ENCODE measurements at regions not wholly inside any gene's neighbourhood (a gene's known extent, or its start where the extent isn't known, plus 50 kb on each side); places are given as distances from the start of the nearest gene placed in this dataset.

GRCh38 chr7:3196629-3197400 is 104.2 kb upstream of the SDK1 start:
- no peak for ATAC-seq (ENCODE audit: low read depth)
- no peaks in the 10 kb centered on the region for H3K36me3 Mint-ChIP-seq
- no peak overlapping the region for H3K4me3 Mint-ChIP-seq
- peaks cover 3% of the 10 kb centered on the region for H3K4me1 Mint-ChIP-seq
- peaks cover 7% of the 10 kb centered on the region for H3K27me3 Mint-ChIP-seq
- no peak overlapping the region for H3K27ac Mint-ChIP-seq
- no peak for DNase-seq
- POLR2A ChIA-PET = no interaction called here
- no peaks in the 10 kb centered on the region for H3K9me3 Mint-ChIP-seq

- no peak for ATAC-seq (ENCODE audit: low read depth)
- no peaks in the 10 kb centered on the region for H3K36me3 Mint-ChIP-seq
- POLR2A ChIA-PET = interaction anchor here (0.7 kb wide), 1 partner anchor 1282 kb away, joined by 3 read pairs; no protein-coding TSS in a partner anchor
These were observed 103.4 kb upstream of the SDK1 start for GRCh38 chr7:3197567-3198213.

GRCh38 chr7:3198316-3198715 is 102.7 kb upstream of the SDK1 start:
- Mint-ChIP-seq H3K9me3 (no peaks in the 10 kb centered on the region), H3K27me3 (peaks cover 6% of the 10 kb centered on the region), H3K36me3 (no peaks in the 10 kb centered on the region), H3K4me1 (peaks cover under 1% of the 10 kb centered on the region), H3K27ac (no peak overlapping the region), H3K4me3 (no peak overlapping the region)
- POLR2A ChIA-PET = no interaction called here
- ATAC-seq (ENCODE audit: low read depth) (no peak), DNase-seq (no peak)

More at GRCh38 chr7:3197567-3198213, 103.4 kb upstream of the SDK1 start:
- peaks cover 3% of the 10 kb centered on the region for H3K4me1 Mint-ChIP-seq
- H3K27ac Mint-ChIP-seq = no peak overlapping the region
- no peak for DNase-seq
- H3K4me3 Mint-ChIP-seq = no peak overlapping the region
- H3K27me3 Mint-ChIP-seq = peaks cover 7% of the 10 kb centered on the region
- no peaks in the 10 kb centered on the region for H3K9me3 Mint-ChIP-seq

GRCh38 chr7:3200504-3200903 is 100.5 kb upstream of the SDK1 start:
- H3K27me3 Mint-ChIP-seq = peaks cover 6% of the 10 kb centered on the region
- no peaks in the 10 kb centered on the region for H3K36me3 Mint-ChIP-seq
- H3K4me1 Mint-ChIP-seq = no peaks in the 10 kb centered on the region
- ATAC-seq (ENCODE audit: low read depth) = no peak
- no peak overlapping the region for H3K4me3 Mint-ChIP-seq
- DNase-seq = peak; percentile 40
- no peak overlapping the region for H3K27ac Mint-ChIP-seq
- H3K9me3 Mint-ChIP-seq = no peaks in the 10 kb centered on the region
- POLR2A ChIA-PET = no interaction called here

- Mint-ChIP-seq H3K4me3 (no peak overlapping the region), H3K27ac (no peak overlapping the region), H3K4me1 (no peaks in the 10 kb centered on the region), H3K27me3 (peaks cover 6% of the 10 kb centered on the region), H3K9me3 (no peaks in the 10 kb centered on the region), H3K36me3 (no peaks in the 10 kb centered on the region)
- POLR2A ChIA-PET = no interaction called here
- no peak for ATAC-seq (ENCODE audit: low read depth)
- DNase-seq = no peak
These were observed 99.7 kb upstream of the SDK1 start for GRCh38 chr7:3201306-3201705.

- Mint-ChIP-seq H3K27me3 (peaks cover 4% of the 10 kb centered on the region), H3K27ac (no peak overlapping the region), H3K4me1 (no peaks in the 10 kb centered on the region), H3K4me3 (no peak overlapping the region), H3K9me3 (no peaks in the 10 kb centered on the region), H3K36me3 (no peaks in the 10 kb centered on the region)
- POLR2A ChIA-PET = no interaction called here
- DNase-seq (no peak), ATAC-seq (ENCODE audit: low read depth) (no peak)
These were observed 98.9 kb upstream of the SDK1 start for GRCh38 chr7:3201937-3202710.

- Mint-ChIP-seq H3K4me1 (no peaks in the 10 kb centered on the region), H3K27me3 (peaks cover under 1% of the 10 kb centered on the region), H3K4me3 (no peak overlapping the region), H3K27ac (no peak overlapping the region), H3K36me3 (no peaks in the 10 kb centered on the region), H3K9me3 (no peaks in the 10 kb centered on the region)
- DNase-seq = no peak
- POLR2A ChIA-PET = no interaction called here
- no peak for ATAC-seq (ENCODE audit: low read depth)
These were observed 96.5 kb upstream of the SDK1 start for GRCh38 chr7:3204526-3204925.

GRCh38 chr7:3206101-3206500 is 95.0 kb upstream of the SDK1 start:
- POLR2A ChIA-PET = no interaction called here
- Mint-ChIP-seq H3K9me3 (no peaks in the 10 kb centered on the region), H3K4me3 (no peak overlapping the region), H3K4me1 (no peaks in the 10 kb centered on the region), H3K36me3 (no peaks in the 10 kb centered on the region), H3K27ac (no peak overlapping the region), H3K27me3 (no peaks in the 10 kb centered on the region)
- DNase-seq (no peak), ATAC-seq (ENCODE audit: low read depth) (no peak)

GRCh38 chr7:3206771-3207191 is 94.3 kb upstream of the SDK1 start:
- Mint-ChIP-seq H3K9me3 (no peaks in the 10 kb centered on the region), H3K27me3 (no peaks in the 10 kb centered on the region), H3K4me1 (no peaks in the 10 kb centered on the region), H3K36me3 (no peaks in the 10 kb centered on the region), H3K4me3 (no peak overlapping the region), H3K27ac (no peak overlapping the region)
- DNase-seq = no peak
- POLR2A ChIA-PET = no interaction called here
- ATAC-seq (ENCODE audit: low read depth) = no peak

- Mint-ChIP-seq H3K27me3 (no peaks in the 10 kb centered on the region), H3K27ac (no peak overlapping the region), H3K4me1 (no peaks in the 10 kb centered on the region), H3K4me3 (no peak overlapping the region), H3K36me3 (no peaks in the 10 kb centered on the region), H3K9me3 (no peaks in the 10 kb centered on the region)
- POLR2A ChIA-PET = no interaction called here
- DNase-seq (no peak), ATAC-seq (ENCODE audit: low read depth) (no peak)
These were observed 93.6 kb upstream of the SDK1 start for GRCh38 chr7:3207387-3207902.

- H3K27ac Mint-ChIP-seq = no peak overlapping the region
- no peaks in the 10 kb centered on the region for H3K36me3 Mint-ChIP-seq
- H3K9me3 Mint-ChIP-seq = no peaks in the 10 kb centered on the region
- no peaks in the 10 kb centered on the region for H3K4me1 Mint-ChIP-seq
- no peak overlapping the region for H3K4me3 Mint-ChIP-seq
- ATAC-seq (ENCODE audit: low read depth) (no peak), DNase-seq (no peak)
- POLR2A ChIA-PET = interaction anchor here (0.7 kb wide), 1 partner anchor 893 kb away, joined by 5 read pairs; no protein-coding TSS in a partner anchor
- no peaks in the 10 kb centered on the region for H3K27me3 Mint-ChIP-seq
These were observed 90.5 kb upstream of the SDK1 start for GRCh38 chr7:3210531-3210930.

GRCh38 chr7:3214090-3214413 is 87.0 kb upstream of the SDK1 start:
- H3K4me1 Mint-ChIP-seq = peaks cover 1% of the 10 kb centered on the region
- H3K36me3 Mint-ChIP-seq = no peaks in the 10 kb centered on the region
- H3K27ac Mint-ChIP-seq = no peak overlapping the region
- peaks cover 12% of the 10 kb centered on the region for H3K27me3 Mint-ChIP-seq
- POLR2A ChIA-PET = no interaction called here
- no peaks in the 10 kb centered on the region for H3K9me3 Mint-ChIP-seq
- DNase-seq (no peak), ATAC-seq (ENCODE audit: low read depth) (no peak)
- no peak overlapping the region for H3K4me3 Mint-ChIP-seq

GRCh38 chr7:3215624-3216585 is 85.1 kb upstream of the SDK1 start:
- POLR2A ChIA-PET = no interaction called here
- Mint-ChIP-seq H3K36me3 (no peaks in the 10 kb centered on the region), H3K4me1 (peaks cover 1% of the 10 kb centered on the region), H3K27ac (no peak overlapping the region), H3K27me3 (peaks cover 21% of the 10 kb centered on the region), H3K9me3 (no peaks in the 10 kb centered on the region), H3K4me3 (no peak overlapping the region)
- DNase-seq (no peak), ATAC-seq (ENCODE audit: low read depth) (no peak)
